H1 (cell line): ENCODE measurements at regions not wholly inside any gene's neighbourhood (a gene's known extent, or its start where the extent isn't known, plus 50 kb on each side); places are given as distances from the start of the nearest gene placed in this dataset.

Source experiments
- CTCF ChIA-PET: fragments of 300-600 bp; sonication (Branson Sonifier 250); formaldehyde crosslinking; loops from one replicate; lab custom pipeline; 2021; ENCODE audit not compliant: partially characterized antibody; lab: Charles Lee
- POLR2A ChIA-PET: fragments of 300-600 bp; sonication (Branson Sonifier 250); formaldehyde crosslinking; loops from one replicate; lab custom pipeline; 2021; ENCODE audit warnings: inconsistent platforms; ENCODE audit not compliant: partially characterized antibody; lab: Charles Lee
- DNase-seq, 2 experiments: peaks; one replicate each; pipeline versions ENCODE4 v3.0.0 to v3.0.0-alpha.2; 2010 to 2022; ENCODE audit warnings: low spot score in 2 of 2, low read depth in 1 of 2, mixed read lengths in 1 of 2
- FAIRE-seq: peaks from 2 replicates; lab custom pipeline; 2011; peaks lifted over from hg19 to GRCh38; lab: Jason Lieb, UNC
- H2AFZ ChIP-seq: 2 replicates; pipeline ENCODE4 v1.8.1; 2012; ENCODE audit warnings: low read length, inconsistent platforms
- H2AK5ac ChIP-seq: 2 replicates; pipeline ENCODE4 v1.6.1; 2013; ENCODE audit warnings: low read depth, low read length
- H2BK120ac ChIP-seq: replicated peaks from 2 replicates; pipeline ENCODE3; 2013; ENCODE audit warnings: low read depth, low read length, inconsistent platforms
- H2BK12ac ChIP-seq: 2 replicates; pipeline ENCODE4 v1.6.1; 2013; ENCODE audit warnings: low read depth, low read length
- H2BK15ac ChIP-seq: 2 replicates; pipeline ENCODE4 v1.6.1; 2013; ENCODE audit warnings: low read length
- H2BK20ac ChIP-seq: 2 replicates; pipeline ENCODE4 v1.6.1; 2013; ENCODE audit warnings: low read length
- H2BK5ac ChIP-seq: 2 replicates; pipeline ENCODE4 v1.6.1; 2013; ENCODE audit warnings: low read depth, low read length
- H3K14ac ChIP-seq: 2 replicates; pipeline ENCODE4 v1.6.1; 2013; ENCODE audit warnings: inconsistent platforms; ENCODE audit not compliant: insufficient read length
- H3K18ac ChIP-seq: 2 replicates; pipeline ENCODE4 v1.6.1; 2013; ENCODE audit warnings: low read length; ENCODE audit errors: extremely low read depth
- H3K23ac ChIP-seq: 2 replicates; pipeline ENCODE4 v1.6.1; 2013; ENCODE audit warnings: inconsistent platforms; ENCODE audit not compliant: insufficient read length
- H3K23me2 ChIP-seq: 2 replicates; pipeline ENCODE4 v1.6.1; 2013; ENCODE audit warnings: low read depth, low read length
- H3K27ac ChIP-seq: 2 replicates; pipeline ENCODE4 v1.6.1; 2011; ENCODE audit warnings: low read depth, low read length, inconsistent platforms
- H3K27me3 ChIP-seq, 4 experiments: replicated peaks in 1 of 4; 1 replicate in 1 of 4; 2 replicates in 3 of 4; pipeline versions ENCODE4 v1.6.1 to v1.8.1; 2011 to 2013; ENCODE audit warnings: low read length in 3 of 4, mild to moderate bottlenecking in 3 of 4, inconsistent platforms in 2 of 4, mixed read lengths in 2 of 4, moderate library complexity in 1 of 4; ENCODE audit not compliant: control insufficient read depth in 3 of 4, insufficient read depth in 3 of 4; ENCODE audit errors: extremely low read depth in 1 of 4
- H3K36me3 ChIP-seq, 4 experiments: 2 replicates each; pipeline versions ENCODE4 v1.6.1 to v1.8.1; 2011 to 2013; ENCODE audit warnings: mild to moderate bottlenecking in 4 of 4, low read length in 3 of 4, moderate library complexity in 2 of 4, control low read depth in 1 of 4, inconsistent platforms in 1 of 4; ENCODE audit not compliant: insufficient read depth in 4 of 4, control insufficient read depth in 2 of 4
- H3K4ac ChIP-seq: replicated peaks from 2 replicates; pipeline ENCODE3; 2013; ENCODE audit warnings: low read length, low read depth, mixed read lengths, inconsistent platforms; ENCODE audit not compliant: insufficient read length
- H3K4me1 ChIP-seq, 4 experiments: replicated peaks in 1 of 4; 1 replicate in 1 of 4; 2 replicates in 3 of 4; pipeline versions ENCODE4 v1.6.1 to v1.8.1; 2011 to 2013; ENCODE audit warnings: low read length in 3 of 4, inconsistent platforms in 2 of 4, mixed read lengths in 1 of 4; ENCODE audit not compliant: insufficient read depth in 4 of 4, control insufficient read depth in 3 of 4
- H3K4me2 ChIP-seq, 2 experiments: 2 replicates each; pipeline versions ENCODE4 v1.6.1 to v1.8.1; 2011 to 2013; ENCODE audit warnings: low read depth in 2 of 2, low read length in 2 of 2, control low read depth in 1 of 2, inconsistent platforms in 1 of 2, mild to moderate bottlenecking in 1 of 2; ENCODE audit not compliant: insufficient read depth in 1 of 2
- H3K4me3 ChIP-seq, 4 experiments: fragments of 200-600, 300-600 bp in 1 of 4; sonication (generic), shearing (Covaris generic), sonication (Bioruptor Twin) in 1 of 4; 2 replicates each; pipeline versions ENCODE4 v1.5.1 to v1.8.1; 2011 to 2016; ENCODE audit warnings: low read length in 4 of 4, low read depth in 3 of 4, control low read depth in 2 of 4, inconsistent platforms in 2 of 4, mild to moderate bottlenecking in 2 of 4, mixed read lengths in 1 of 4, moderate library complexity in 1 of 4; ENCODE audit not compliant: insufficient read depth in 2 of 4; ENCODE audit errors: extremely low read depth in 1 of 4
- H3K56ac ChIP-seq: replicated peaks from 2 replicates; pipeline ENCODE3; 2013; ENCODE audit warnings: low read depth, mild to moderate bottlenecking, mixed read lengths, low read length, inconsistent platforms; ENCODE audit not compliant: insufficient read length
- H3K79me1 ChIP-seq: 2 replicates; pipeline ENCODE4 v1.6.1; 2013; ENCODE audit warnings: low read depth, low read length, control low read depth
- H3K79me2 ChIP-seq, 2 experiments: 2 replicates each; pipeline versions ENCODE4 v1.6.1 to v1.8.1; 2012 to 2013; ENCODE audit warnings: low read length in 2 of 2, mild to moderate bottlenecking in 2 of 2, inconsistent platforms in 1 of 2; ENCODE audit not compliant: insufficient read depth in 2 of 2, control insufficient read depth in 1 of 2
- H3K9ac ChIP-seq, 4 experiments: replicated peaks in 1 of 4; 1 replicate in 1 of 4; 2 replicates in 3 of 4; pipeline versions ENCODE4 v1.6.1 to v1.8.1; 2011 to 2013; ENCODE audit warnings: low read depth in 3 of 4, low read length in 3 of 4, control low read depth in 2 of 4, mild to moderate bottlenecking in 2 of 4, moderate library complexity in 2 of 4, inconsistent platforms in 1 of 4; ENCODE audit errors: extremely low read depth in 1 of 4
- H3K9me3 ChIP-seq, 2 experiments: 2 replicates each; pipeline versions ENCODE4 v1.6.1 to v1.8.1; 2012 to 2013; ENCODE audit warnings: mild to moderate bottlenecking in 2 of 2, moderate library complexity in 2 of 2, control low read depth in 1 of 2, inconsistent platforms in 1 of 2, low read depth in 1 of 2, low read length in 1 of 2, mixed read lengths in 1 of 2; ENCODE audit not compliant: insufficient read depth in 2 of 2
- H4K20me1 ChIP-seq, 2 experiments: replicated peaks in 1 of 2; 2 replicates each; pipeline versions ENCODE3 to v1.8.1; 2011 to 2013; ENCODE audit warnings: inconsistent platforms in 2 of 2, low read length in 2 of 2, mild to moderate bottlenecking in 1 of 2; ENCODE audit not compliant: insufficient read depth in 2 of 2, control insufficient read depth in 1 of 2
- H4K5ac ChIP-seq: 2 replicates; pipeline ENCODE4 v1.6.1; 2013; ENCODE audit warnings: low read length, low read depth, mixed read lengths, inconsistent platforms; ENCODE audit not compliant: insufficient read length
- H4K8ac ChIP-seq: 2 replicates; pipeline ENCODE4 v1.8.0; 2013; ENCODE audit warnings: mild to moderate bottlenecking, moderate library complexity, low read length, inconsistent platforms; ENCODE audit not compliant: insufficient read depth; ENCODE audit errors: extremely low read depth
- H4K91ac ChIP-seq: replicated peaks from 2 replicates; pipeline ENCODE3; 2013; ENCODE audit warnings: low read length, mixed read lengths, inconsistent platforms; ENCODE audit not compliant: insufficient read length
- CTCF ChIP-seq, 3 experiments: IDR thresholded peaks; 1 replicate in 2 of 3; 2 replicates in 1 of 3; pipeline versions ENCODE4 v1.5.1 to v1.6.1; 2011; ENCODE audit warnings: low read length in 3 of 3, mild to moderate bottlenecking in 3 of 3, inconsistent platforms in 2 of 3, low read depth in 1 of 3, moderate library complexity in 1 of 3; ENCODE audit not compliant: insufficient read depth in 1 of 3; ENCODE audit errors: control extremely low read depth in 1 of 3
- PHF8 ChIP-seq: fragments of 200-600 bp; sonication (generic); conservative IDR thresholded peaks from 2 replicates; pipeline ENCODE4 v1.7.1; 2012; ENCODE audit warnings: low read depth, mild to moderate bottlenecking, inconsistent platforms, low read length, moderate library complexity
- SIRT6 ChIP-seq: IDR thresholded peaks from one replicate; pipeline ENCODE4 v1.7.1; 2012; ENCODE audit warnings: low read length, inconsistent platforms
- WGBS, 2 experiments: shearing (Covaris generic) in 1 of 2; methylation state at CpG; one replicate each; pipeline versions ENCODE4 v1.1.6 to v1.1.7; 2013 to 2015; ENCODE audit warnings: low lambda C conversion rate in 2 of 2, mixed read lengths in 2 of 2, inconsistent platforms in 1 of 2, low coverage in 1 of 2, missing lambda C conversion rate in 1 of 2; ENCODE audit not compliant: insufficient replicate concordance in 2 of 2, insufficient coverage in 1 of 2, insufficient read length in 1 of 2; ENCODE audit errors: extremely low coverage in 1 of 2, missing lambda C conversion rate in 1 of 2; 5-methylcytosine and 5-hydroxymethylcytosine counted together

- CTCF ChIA-PET, result interaction anchor here (1.1 to 2.2 kb wide), 4 partner anchors 22 to 255 kb away, joined by 3 to 7 read pairs (median 4); no protein-coding TSS in a partner anchor
- Histone ChIP-seq H2BK20ac (no peak overlapping the region), H2AK5ac (no peak overlapping the region), H2BK120ac (no peak overlapping the region), H2AFZ (no peak overlapping the region), H3K79me2 (no peaks in the 10 kb centered on the region), H2BK15ac (no peak overlapping the region), H3K23me2 (no peaks in the 10 kb centered on the region), H3K56ac (no peak overlapping the region), H3K18ac (no peak overlapping the region), H4K5ac (no peak overlapping the region), H3K36me3 (no peaks in the 10 kb centered on the region), H3K23ac (no peak overlapping the region), H3K4me3 (no peak overlapping the region), H3K79me1 (no peaks in the 10 kb centered on the region), H3K4ac (no peak overlapping the region), H2BK5ac (no peak overlapping the region), H3K9me3 (no peaks in the 10 kb centered on the region), H3K4me2 (no peak overlapping the region)
- POLR2A ChIA-PET, result no interaction called here
- TF ChIP-seq CTCF (IDR thresholded peaks at IDR 0.05; ENCODE audit: control extremely low read depth in 1 of 3, insufficient read depth in 1 of 3, low read depth in 1 of 3, low read length in 3 of 3) (no peak), PHF8 (no peak), SIRT6 (no peak)
- TF ChIP-seq, all 59 proteins: peak for 0
- FAIRE-seq (no peak), DNase-seq (no peak)
- Histone ChIP-seq H3K9ac (no peak overlapping the region), H4K8ac (no peak overlapping the region), H2BK12ac (no peak overlapping the region), H3K4me1 (no peaks in the 10 kb centered on the region), H3K27ac (no peak overlapping the region), H4K20me1 (no peaks in the 10 kb centered on the region), H3K27me3 (no peaks in the 10 kb centered on the region), H4K91ac (no peak overlapping the region), H3K14ac (no peak overlapping the region)
- 57% methylated on average over 3 of the region's 3 CpGs; no CpG with 5 or more reads in 1 of the 2 experiments for WGBS, 2 experiments
Measured at GRCh38 chr1:65491472-65491871, 71.0 kb downstream of the LEPR start.
